ENCODE measurements at regions not wholly inside any gene's neighbourhood (a gene's known extent, or its start where the extent isn't known, plus 50 kb on each side); places are given as distances from the start of the nearest gene placed in this dataset.

DNA sequence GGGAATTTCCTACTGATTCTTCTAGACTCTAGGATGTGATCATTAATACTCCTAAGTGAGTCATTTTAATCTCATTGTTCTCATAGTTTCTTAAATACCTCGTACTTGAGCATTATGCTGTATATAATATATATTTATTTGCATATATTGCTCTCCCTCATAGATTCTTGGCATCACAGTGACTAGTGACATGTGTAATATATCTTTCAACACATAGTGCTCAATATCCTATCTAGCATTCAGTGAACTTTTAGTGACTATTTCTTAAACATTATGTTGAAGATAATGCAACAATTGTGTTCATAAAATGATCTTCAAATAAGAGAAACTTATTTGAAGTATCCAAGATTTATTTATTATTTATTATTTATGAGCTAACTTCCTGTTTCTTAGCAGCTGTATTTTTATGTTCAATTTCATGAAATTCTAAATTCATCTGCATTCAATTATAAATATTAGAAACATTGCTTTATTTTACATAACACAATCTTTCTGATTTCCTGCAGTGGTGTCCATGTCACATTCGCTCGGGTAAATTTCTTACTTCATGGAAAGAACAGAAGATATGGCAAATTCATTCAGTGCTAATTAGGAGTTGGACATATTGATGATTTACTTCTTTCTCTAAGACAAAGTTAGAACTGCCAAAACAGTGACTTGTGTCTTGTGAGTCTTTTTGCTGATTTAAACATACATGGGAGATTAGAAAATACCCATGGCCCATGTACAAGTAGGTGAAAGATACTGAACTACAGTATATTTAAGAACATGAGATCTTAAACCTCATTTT is 1095.5 kb upstream of the IGFBP7 start:
- no peak for DNase-seq (ENCODE audit: low read depth)

DNA sequence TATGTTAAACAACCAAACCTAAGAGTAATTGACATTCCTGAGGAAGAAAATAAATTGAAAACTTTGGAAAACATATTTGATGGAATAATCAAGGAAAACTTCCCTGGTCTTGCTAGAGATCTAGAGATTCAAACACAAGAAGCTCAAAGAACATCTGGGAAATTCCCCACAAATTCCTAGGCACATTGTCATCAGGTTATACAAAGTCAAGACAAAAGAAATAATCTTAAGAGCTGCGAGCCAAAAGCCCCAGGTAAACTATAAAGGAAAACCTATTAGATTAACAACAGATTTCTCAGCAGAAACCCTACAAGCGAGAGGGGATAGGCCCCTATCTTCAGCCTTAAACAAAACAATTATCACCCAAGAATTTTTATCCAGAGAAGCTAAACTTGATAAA is 1082.0 kb upstream of the IGFBP7 start:
- DNase-seq (ENCODE audit: low read depth) = no peak

DNA sequence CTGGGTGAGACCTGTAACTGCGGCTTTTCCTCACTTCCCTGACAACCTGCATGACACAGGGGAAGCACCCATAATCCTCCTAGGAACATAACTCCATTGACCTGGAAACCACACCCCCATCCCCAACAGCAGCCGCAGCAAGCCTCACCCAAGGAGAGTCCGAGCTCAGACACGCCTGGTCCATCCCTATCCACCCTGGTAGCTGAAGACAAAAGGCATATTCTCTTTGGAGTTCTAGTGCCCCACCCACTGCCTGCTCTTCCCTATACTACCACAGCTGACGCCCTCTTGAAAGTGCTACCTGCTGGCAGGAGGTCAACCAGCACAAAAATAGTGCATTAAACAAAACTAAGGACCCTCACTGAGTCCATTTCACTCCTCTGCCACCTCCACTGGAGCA is 1080.9 kb upstream of the IGFBP7 start:
- no peak for DNase-seq (ENCODE audit: low read depth)

DNA sequence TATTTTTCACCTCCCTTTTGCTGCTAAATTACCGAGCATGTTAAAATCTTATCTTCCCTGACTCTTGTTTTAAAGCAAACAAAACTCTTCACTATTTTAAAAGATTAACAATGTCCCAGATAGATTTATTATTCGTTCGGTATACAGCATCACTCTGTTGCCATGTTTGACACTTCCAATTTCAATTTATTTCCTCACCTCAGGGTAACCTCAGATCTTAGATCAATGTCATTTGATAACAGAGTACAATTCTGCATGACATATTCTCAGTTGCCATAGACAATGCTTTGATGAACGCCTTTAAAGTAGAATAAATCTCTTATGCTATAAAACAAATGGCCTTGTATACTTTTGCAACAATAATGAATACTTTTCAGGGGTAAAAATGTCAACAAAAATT is 1078.1 kb upstream of the IGFBP7 start:
- no peak for DNase-seq (ENCODE audit: low read depth)

DNA sequence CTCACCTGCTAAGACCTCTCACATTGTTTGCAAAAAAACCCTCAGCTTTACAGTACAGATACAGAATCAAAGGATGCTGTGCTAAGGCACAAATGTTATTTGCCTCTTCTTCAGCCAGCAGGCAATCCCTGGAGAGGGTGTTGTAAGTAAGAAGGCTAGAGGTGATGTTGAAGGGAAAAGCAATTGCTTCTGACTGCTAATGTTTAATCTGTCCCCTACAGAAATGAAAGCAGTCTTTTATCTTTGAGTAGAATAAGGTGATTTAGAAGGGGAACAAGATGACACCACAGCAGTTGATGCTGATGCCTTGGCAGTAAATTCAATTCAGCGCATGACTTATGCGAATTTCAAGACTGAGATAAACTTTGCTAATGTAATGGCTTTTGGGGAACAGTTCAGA is 1064.8 kb upstream of the IGFBP7 start:
- no peak for DNase-seq (ENCODE audit: low read depth)

DNA sequence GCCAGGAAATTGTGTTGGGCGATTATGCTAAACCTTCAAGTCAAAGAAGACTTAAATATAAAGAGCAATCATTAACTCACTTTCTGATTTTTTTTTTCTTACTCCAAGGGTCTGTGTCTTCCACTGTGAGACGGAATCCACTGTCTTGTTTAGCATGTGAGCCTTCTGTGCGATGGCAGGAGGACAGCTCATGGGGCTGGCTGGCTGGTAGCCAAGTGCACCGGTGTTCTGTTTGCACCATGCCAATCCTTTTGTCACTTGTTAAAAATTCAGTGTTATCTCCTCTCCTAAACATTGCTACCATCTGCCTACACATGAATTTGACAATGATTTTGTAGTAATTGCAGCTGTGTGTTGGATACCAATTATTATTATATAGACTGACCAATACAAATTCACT is 1056.3 kb upstream of the IGFBP7 start:
- DNase-seq (ENCODE audit: low read depth) = no peak

DNA sequence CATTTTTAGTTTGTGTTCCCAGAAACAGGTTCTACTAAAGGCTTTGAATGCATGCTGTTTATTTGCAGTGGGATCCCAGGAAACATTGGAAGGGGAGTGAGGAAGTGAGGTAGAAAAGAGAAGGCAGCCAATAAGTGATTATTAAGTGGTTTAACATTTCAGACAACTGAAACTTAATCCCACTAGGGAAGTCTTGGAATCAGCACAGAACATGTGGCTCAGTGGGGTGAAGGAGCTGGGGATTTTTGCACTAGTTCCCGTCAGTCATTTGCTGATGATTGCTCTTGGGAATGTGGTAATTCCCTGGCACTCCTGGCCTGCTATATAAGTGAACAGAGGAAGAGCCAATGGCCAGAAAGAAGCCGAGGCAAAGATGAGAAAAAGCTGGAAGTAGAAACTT is 1053.0 kb upstream of the IGFBP7 start:
- DNase-seq (ENCODE audit: low read depth) = no peak

DNA sequence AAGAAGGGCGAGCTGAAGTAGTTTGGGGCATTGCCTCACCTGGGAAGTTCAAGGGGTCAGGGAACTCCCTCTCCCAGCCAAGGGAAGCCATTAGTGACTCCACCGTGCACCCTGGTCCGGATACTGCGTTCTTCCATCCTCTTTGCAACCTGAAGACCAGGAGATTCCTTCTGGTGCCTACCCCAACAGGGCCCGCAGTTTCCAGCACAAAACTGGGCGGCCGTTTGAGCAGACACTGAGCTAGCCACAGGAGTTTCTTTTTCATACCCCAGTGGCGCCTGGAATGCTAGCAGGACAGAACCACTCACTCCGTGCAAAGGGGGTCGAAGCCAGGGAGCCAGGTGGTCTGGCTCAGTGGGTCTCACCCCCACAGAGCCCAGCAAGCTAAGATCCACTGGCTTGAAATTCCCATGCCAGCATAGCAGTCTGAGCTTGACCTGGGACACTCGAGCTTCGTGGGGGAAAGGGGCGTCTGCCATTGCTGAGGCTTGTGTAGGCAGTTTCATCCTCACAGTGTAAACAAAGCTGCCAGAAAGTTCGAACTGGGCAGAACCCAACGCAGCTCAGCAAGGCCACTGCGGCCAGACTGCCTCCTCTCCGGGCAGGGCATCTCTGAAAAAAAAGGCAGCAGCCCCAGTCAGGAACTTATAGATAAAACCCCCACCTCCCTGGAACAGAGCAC is 1039.4 kb upstream of the IGFBP7 start:
- DNase-seq (ENCODE audit: low read depth) = no peak

DNA sequence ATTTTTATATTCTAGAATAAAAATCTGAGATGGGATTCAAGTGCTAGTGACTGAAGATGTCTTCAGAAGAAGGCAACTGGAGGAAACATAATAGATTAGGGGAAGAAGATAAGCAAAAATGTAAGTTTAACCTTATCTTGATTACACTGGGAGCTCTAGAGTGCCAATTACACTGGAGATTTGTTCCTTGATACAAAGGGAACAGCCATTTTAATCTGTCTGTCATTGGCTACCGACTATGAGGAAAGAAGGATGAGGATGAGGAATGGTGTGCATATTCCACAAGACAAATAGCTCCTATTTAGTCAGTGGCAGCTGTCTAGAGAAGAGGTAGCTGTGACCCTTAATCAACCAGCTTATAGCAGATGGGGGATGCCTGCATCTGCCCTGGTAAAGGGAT is 1034.5 kb upstream of the IGFBP7 start:
- DNase-seq (ENCODE audit: low read depth) = no peak

DNA sequence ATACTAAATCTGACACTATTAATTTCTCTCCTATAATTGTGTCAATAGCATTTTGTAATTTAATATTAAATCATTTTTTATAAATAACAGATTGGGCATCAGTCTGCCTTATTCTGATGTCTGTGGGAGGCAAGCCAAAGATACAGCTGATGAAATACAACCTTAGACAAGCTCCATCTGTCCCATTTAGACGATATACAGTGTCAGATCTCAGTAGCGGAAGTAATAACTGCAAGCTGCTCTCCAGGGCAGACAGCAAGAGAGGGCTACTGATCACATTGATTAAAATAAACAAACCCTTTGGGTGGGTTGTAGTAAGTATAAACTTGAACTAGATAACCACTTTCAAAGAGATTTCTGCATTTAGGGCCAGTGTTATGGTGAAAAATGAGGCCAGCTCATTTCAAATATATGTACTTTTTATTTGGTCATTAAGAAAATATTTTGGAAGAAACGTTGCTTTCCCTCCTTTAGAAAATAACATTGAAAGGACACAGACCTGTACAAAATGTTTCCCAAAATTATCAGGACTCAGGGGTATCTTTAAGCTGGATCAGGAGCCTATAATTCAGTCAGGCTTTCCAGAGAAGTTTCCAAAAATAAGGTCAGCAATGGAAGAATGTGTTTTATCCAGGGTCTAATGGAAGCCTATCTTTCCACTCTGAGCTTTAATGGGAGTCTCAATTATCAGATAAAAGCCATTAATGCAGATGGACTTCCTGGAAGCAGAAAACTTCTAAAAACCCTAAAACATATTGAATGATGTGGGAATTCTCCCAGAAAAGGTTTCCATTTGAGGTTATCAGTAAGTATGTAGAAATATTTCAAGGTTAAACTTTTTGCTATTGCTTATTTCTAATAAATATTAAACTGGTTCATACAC is 1028.8 kb upstream of the IGFBP7 start:
- DNase-seq (ENCODE audit: low read depth) = no peak

DNA sequence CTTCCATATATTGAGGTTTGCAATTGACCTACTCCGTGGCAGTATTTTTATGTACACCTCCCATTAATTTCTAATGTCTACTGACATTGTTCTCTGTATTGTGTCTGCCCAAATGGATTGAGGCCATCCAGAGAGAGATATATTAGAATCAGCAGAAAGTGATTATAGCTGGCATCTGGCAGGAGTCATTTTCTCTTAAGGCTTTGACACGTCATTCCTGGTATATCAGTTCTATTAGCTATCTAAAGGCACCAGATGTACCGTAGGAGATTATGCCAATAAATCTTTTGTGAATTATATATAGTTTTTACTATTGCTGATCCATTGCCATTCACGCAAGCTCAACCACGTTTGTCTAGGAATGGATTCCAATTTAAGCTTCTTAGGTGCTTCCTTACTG is 1026.4 kb upstream of the IGFBP7 start:
- DNase-seq (ENCODE audit: low read depth) = no peak

DNA sequence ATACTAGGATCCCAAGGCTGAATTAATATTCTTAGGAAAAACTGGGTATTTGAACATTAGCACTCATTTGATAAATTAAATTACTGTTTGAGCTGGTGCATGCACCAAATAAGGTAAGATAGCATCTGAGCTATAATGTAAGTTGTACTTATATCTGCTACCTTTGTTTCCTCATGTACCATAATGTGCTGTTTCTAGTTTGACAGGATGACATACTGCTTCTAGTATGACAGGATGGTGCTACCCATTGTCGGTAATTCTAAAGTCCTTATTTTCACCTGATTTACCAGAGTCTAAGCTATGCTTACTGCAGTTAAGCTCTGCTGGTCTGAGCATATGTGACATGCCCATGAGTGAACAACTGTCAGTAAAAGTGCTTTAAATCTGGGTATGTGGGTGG is 1017.5 kb upstream of the IGFBP7 start:
- no peak for DNase-seq (ENCODE audit: low read depth)

DNA sequence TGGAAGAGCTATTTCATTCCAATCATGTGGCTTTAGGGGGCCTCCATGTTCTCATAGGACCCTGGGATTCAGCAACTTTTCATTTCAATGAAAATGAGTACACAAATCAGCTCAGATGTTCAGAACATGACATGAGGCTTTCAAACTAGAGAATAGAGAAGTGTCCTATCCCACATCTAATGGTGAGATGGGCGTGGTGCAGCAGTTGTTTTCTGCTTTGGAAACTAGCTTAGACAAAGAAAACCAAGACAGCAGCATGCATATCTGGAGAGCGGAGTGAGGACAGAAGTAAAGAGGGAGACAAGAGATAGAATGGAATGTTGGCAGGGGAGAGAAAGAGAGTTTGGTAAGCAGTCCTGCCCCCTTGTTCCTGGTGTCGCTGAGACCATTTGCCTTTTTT is 1009.1 kb upstream of the IGFBP7 start:
- DNase-seq (ENCODE audit: low read depth) = no peak

DNA sequence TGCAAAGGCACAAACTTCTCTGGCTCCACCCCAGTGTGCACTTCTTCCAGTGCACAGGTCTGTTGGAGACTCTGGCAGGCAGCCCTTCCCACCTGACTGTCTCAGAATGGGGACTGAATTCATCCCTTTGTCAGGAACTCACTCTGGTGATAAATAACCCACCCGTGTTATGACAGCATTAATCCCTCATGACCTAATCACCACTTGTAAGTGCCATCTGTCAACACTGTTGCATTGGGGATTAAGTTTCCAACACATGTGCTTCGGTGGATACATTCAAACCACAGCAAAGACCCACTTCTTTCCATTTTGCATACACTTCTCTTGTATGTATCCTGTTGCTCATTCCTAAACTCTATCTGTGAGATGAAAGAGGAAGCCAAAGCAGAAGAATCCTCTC is 1002.9 kb upstream of the IGFBP7 start:
- no peak for DNase-seq (ENCODE audit: low read depth)

DNA sequence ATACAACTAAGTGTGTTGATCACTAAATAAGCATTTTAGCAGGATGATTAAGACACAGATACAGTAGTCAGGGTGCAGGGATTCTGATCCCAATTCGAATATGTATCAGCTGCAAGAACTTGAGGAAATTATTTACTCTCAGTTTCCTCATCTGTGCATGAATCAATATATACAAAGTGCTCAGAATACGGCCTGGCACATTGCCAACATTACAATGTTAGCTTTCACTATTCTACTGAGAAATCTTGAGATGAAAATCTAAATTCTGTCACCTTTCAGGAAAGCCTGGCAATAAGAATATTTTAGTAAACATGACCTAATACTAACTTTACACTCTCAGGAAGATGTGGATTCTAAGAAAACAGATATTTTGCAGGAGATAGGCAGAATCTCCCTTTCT is 1001.6 kb upstream of the IGFBP7 start:
- no peak for DNase-seq (ENCODE audit: low read depth)

DNA sequence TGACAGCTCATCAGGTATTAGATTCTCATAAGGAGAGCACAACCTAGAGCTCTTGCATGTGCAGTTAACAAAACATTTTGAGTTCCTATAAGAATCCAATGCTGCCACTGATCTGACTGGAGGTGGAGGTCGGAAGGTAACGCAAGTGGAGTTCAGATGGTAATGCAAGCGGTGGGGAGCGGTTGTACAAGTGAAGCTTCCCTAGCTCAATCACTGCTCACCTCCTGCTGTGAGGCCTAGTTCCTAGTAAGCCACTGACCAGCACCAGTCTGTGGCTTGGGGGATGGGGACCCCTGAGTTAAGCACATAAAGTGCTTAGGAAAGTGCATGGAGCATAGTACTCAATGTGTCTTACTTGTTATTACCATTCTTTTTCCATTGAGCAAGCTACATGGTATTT is 983.2 kb upstream of the IGFBP7 start:
- DNase-seq (ENCODE audit: low read depth) = no peak

DNA sequence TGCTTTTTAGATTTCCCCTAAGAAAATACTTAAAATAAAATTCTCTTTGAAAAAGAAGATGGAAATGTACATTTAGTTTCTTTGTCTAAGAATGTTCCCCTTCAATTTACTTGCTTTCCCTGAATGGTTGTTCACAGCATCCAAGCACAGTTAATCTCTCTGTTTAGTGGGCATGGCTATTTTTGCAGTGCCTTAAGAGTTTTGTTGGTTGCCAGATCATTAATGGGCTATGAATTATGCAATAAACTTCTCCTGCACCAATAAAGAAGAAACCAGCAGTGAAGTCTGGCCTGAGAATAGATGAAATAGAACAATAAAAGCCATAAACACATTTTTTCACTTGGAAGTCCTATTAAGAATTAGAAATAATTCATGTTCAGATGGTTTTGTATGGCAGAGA is 980.4 kb upstream of the IGFBP7 start:
- no peak for DNase-seq (ENCODE audit: low read depth)

DNA sequence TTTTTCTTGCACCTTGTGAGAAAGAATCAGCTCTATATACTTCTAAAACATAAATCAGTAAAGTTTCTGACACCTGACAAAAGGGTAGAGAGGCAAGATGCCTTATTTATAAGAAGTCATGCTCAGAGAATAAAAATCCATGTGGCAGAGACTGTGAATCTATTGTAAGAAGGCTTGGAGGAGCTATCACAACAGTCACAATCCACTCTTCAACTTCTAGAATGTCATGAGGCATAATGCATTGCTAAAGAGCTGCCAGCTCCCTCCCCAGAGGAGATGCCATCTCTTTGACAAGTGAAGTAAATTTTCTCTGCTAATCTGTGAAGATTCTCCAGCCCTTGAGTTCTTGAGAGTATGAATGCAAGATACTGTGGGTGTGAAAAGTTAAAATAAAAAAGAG is 971.2 kb upstream of the IGFBP7 start:
- DNase-seq (ENCODE audit: low read depth) = no peak

DNA sequence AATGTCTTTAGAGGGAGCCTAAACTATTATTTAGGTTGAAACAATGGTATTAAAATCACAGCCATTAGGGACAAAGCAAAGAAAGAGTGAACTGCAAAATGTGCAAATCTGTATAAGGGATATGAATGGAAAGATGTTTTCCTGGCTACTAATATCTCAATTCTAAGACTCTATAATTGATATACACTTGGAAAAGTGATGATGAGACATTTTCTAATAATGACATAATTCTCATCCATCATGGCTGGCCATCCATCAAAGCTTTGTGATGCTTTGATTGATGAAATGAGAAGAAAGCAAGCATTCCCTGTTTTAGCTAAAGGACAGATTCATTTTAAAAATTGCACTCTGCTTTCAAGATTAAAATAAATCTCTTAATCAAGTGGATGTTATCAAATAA is 965.5 kb upstream of the IGFBP7 start:
- DNase-seq (ENCODE audit: low read depth) = no peak

DNA sequence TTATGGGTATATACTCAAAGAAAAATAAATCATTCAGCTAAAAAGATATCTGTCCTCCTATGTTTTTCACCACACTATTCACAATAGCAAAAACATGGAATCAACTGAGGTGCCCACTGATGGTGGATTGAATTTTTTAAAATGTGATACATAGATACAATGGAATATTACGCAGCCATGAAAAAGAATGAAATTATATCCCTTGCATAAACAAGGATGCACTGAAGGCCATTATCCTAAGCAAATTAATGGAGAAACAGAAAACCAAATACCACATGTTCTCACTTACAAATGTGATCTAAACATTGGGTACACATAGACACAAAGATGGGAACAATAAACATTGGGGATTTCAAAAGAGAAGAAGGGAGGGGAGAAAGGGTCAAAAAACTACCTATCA is 964.2 kb upstream of the IGFBP7 start:
- no peak for DNase-seq (ENCODE audit: low read depth)

DNA sequence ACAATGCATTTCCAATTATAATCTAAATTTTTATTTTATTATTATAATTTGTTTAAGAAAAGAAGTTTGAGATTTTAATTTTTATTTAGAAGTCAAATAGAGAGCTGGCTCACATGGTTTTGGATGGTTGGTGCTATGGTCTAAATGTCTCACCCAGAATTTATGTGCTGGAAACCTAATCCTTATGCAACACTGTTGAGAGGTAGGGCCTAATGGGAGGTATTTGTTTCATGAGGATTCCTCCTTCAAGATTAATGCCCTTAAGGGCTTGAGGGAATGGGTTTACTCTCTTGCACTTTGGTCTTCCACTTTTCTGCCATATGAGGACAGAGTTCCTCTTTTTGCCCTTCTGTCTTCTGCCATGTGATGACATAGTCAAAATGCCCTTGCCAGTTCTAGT is 960.5 kb upstream of the IGFBP7 start:
- no peak for DNase-seq (ENCODE audit: low read depth)

DNA sequence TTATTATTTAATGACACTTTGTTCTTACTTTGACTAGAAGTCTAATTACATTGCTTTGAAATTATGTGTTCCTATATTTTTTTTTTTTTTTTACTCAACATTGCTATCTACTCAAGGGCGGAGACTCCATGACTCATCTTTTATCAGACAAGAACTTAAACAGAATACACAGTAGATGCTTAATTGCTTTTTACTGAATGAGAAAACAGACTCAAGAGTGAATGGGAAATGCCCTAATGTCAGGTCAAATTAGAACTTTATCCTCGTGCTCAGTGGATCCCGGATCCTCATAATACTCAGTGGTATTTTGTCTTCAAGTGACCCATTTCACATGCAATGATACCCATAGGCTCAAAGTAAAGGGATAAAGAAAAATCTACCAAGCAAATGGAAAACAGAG is 954.5 kb upstream of the IGFBP7 start:
- no peak for DNase-seq (ENCODE audit: low read depth)

Data from LHCN-M2 (cell line).